ENCODE measurements at regions not wholly inside any gene's neighbourhood (a gene's known extent, or its start where the extent isn't known, plus 50 kb on each side); places are given as distances from the start of the nearest gene placed in this dataset.

DNA sequence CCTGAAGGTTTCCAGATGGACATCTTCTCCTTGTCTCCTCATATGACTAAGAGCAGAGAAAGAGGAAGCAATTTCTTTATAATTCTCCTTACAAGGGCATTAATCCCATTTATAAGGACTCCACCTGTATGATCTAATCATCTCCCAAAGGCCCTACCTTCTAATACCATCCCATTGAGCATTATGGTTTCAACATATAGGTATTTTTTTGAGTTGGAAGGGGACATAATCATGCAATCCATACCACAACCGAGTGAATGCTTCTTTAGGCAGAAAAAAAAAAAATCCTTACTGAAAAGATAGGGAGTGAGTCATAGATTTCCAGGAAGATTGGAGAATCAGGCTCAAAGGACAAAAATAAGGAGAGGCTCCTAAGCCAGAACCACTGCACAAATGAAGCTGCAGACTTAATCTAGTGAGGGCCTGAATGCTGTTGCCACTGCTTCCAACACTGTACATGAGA is 312.5 kb upstream of the HS3ST1 start:
- DNase-seq (ENCODE audit: low read depth) = peak; percentile 76
- no peak overlapping the region for H3K4me3 ChIP-seq (ENCODE audit: low read depth, low read length)
- TF ChIP-seq, protein P1, sequence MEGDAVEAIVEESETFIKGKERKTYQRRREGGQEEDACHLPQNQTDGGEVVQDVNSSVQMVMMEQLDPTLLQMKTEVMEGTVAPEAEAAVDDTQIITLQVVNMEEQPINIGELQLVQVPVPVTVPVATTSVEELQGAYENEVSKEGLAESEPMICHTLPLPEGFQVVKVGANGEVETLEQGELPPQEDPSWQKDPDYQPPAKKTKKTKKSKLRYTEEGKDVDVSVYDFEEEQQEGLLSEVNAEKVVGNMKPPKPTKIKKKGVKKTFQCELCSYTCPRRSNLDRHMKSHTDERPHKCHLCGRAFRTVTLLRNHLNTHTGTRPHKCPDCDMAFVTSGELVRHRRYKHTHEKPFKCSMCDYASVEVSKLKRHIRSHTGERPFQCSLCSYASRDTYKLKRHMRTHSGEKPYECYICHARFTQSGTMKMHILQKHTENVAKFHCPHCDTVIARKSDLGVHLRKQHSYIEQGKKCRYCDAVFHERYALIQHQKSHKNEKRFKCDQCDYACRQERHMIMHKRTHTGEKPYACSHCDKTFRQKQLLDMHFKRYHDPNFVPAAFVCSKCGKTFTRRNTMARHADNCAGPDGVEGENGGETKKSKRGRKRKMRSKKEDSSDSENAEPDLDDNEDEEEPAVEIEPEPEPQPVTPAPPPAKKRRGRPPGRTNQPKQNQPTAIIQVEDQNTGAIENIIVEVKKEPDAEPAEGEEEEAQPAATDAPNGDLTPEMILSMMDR (IDR thresholded peaks at IDR 0.05; ENCODE audit: insufficient read depth, low read length) = no peak

DNA sequence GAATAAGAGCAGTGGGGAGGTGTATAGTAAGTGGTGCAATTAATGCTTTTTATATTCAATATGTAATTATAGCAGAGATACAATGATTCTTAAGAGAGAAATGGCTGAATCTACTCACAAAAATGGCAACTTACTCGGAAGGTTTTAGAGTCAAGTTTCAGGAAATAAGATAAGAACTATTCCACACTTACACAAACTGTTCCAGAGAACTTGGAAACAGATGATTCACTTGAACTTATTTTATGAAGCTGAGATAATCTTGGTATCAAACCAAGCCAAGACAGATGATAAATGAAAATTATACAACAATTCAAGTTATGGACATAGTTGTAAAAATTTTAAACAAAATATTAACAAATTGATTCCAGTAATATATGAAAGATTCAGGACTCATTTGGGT is 311.3 kb upstream of the HS3ST1 start:
- no peak overlapping the region for H3K4me3 ChIP-seq (ENCODE audit: low read depth, low read length)
- peak; percentile 79 for DNase-seq (ENCODE audit: low read depth)
- TF ChIP-seq, protein P1 (IDR thresholded peaks at IDR 0.05; ENCODE audit: insufficient read depth, low read length) = no peak

DNA sequence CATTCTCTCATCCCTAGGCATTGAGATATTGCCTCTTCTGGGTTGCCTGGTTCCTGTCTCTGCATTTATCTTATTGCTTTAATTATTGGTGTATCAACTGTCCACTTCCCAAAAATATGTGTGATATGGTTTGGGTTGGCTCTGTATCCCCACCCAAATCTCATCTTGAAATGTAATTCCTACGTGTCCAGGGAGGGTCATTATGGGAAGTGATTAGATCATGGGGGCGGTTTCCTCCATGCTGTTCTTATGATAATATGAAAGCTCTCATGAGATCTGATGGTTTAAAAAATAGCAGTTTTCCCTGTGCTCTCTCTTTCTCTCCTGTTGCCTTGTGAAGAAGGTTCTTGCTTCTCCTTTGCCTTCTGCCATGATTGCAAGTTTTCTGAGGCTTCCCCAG is 308.3 kb upstream of the HS3ST1 start:
- TF ChIP-seq, protein P1 (IDR thresholded peaks at IDR 0.05; ENCODE audit: insufficient read depth, low read length) = no peak
- no peak for DNase-seq (ENCODE audit: low read depth)
- H3K4me3 ChIP-seq (ENCODE audit: low read depth, low read length) = no peak overlapping the region

DNA sequence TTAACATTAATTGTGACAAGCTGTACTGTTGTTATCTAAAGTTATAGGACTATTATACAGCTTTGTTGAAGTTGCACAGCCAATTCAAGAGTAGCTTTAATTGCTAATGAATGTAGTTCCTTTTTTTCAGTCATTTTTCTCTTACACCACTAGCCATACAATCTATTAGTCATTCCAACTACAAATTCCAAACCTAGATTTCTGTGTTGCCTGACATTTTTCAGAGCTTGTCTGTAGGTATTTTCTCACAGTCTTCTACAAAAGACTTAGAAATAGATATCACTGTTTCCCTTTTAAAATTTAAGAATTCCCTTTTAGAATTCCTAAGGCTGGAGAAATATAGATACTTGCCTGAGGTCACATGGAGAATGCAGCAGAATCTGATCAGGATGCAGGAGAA is 307.0 kb upstream of the HS3ST1 start:
- H3K4me3 ChIP-seq (ENCODE audit: low read depth, low read length) = no peak overlapping the region
- DNase-seq (ENCODE audit: low read depth) = peak; percentile 54
- TF ChIP-seq, protein P1 (IDR thresholded peaks at IDR 0.05; ENCODE audit: insufficient read depth, low read length) = no peak

DNA sequence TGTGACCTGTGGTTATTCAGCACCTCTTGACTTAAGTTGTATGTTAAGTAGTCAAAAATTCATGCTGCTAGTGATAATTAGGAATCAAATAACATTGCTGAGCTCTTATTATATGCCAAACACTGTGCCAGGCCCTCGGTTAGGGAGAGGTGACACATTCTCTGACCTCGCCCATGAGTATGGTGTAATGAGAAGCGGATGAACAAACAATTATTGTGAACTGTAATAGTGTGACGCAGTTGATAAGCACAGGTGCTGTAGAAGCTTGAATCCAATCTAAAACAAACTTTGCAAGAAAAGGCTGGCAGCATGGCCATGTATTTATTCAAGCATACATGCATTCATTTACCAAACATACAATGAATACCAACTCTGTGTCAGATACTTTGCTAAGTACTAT is 303.5 kb upstream of the HS3ST1 start:
- DNase-seq (ENCODE audit: low read depth) = no peak
- TF ChIP-seq, protein P1 (IDR thresholded peaks at IDR 0.05; ENCODE audit: insufficient read depth, low read length) = no peak
- H3K4me3 ChIP-seq (ENCODE audit: low read depth, low read length) = no peak overlapping the region

DNA sequence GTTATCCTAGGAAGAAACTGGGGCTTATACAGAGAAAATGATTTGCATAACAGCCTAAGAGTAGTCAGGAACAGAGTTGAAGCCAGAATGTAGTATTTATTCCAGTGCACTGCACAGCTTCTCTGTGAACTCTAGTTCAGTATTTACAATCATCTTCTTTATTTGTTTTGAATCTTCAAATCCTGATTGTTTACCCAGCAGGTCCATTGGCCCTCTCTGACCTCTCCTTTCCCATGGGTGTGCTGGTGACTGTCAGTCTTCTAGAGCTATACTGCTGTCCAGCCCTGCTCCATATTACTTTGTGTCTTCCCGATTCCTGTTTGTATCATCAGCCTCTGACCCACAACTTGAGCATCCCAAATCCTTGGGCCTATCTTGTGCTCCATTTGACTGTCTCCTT is 301.9 kb upstream of the HS3ST1 start:
- H3K4me3 ChIP-seq (ENCODE audit: low read depth, low read length) = no peak overlapping the region
- TF ChIP-seq, protein P1 (IDR thresholded peaks at IDR 0.05; ENCODE audit: insufficient read depth, low read length) = no peak
- DNase-seq (ENCODE audit: low read depth) = no peak

DNA sequence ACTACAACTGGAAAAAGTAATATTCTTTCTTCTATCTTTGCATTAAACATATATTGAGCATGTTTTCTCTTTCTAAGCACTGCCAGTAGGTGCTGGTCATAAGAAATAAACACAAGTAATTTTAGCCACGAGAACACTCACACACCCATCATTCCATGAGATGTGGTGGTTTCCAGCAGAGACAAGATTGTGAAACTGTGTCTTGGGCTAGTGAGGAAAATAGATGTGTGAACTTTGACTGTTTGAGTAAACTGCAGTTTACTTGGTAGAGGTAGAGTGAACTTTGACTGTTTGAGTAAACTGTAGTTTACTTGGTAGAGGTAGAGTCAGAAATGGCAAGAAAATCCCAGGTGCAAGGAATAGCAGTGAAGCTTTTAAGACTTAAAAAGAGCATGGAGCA is 300.9 kb upstream of the HS3ST1 start:
- peak; percentile 54 for DNase-seq (ENCODE audit: low read depth)
- TF ChIP-seq, protein P1 (IDR thresholded peaks at IDR 0.05; ENCODE audit: insufficient read depth, low read length) = no peak
- H3K4me3 ChIP-seq (ENCODE audit: low read depth, low read length) = no peak overlapping the region
